OCI-LY7 (cell line): ENCODE measurements at regions not wholly inside any gene's neighbourhood (a gene's known extent, or its start where the extent isn't known, plus 50 kb on each side); places are given as distances from the start of the nearest gene placed in this dataset.

ENCODE experiments used
- BruUV-seq: library from RNA; stranded (reverse); fragments of 400-500 nt; replicated peaks from 2 replicates; lab custom pipeline; 2021; lab: Mats Ljungman, UMichigan
- CTCF ChIA-PET: fragments of 300-600 bp; sonication (Branson Sonifier 250); formaldehyde crosslinking; loops from one replicate; lab custom pipeline; 2022; ENCODE audit warnings: antibody characterized with exemption; ENCODE audit not compliant: unreplicated experiment; lab: Charles Lee
- POLR2A ChIA-PET: fragments of 300-600 bp; sonication (Branson Sonifier 250); formaldehyde crosslinking; loops from one replicate; lab custom pipeline; 2022; ENCODE audit warnings: antibody characterized with exemption; lab: Charles Lee
- DNase-seq: peaks from one replicate; pipeline ENCODE4 v3.0.0-alpha.2; 2015; ENCODE audit warnings: low spot score
- H2AFZ ChIP-seq: fragments of 200-600 bp; sonication (generic), shearing (Covaris generic); 2 replicates; pipeline ENCODE4 v1.6.1; 2014; ENCODE audit warnings: mild to moderate bottlenecking, antibody characterized with exemption, low read length, moderate library complexity
- H3K27ac ChIP-seq: fragments of 200-600 bp; sonication (generic); 2 replicates; pipeline ENCODE4 v1.5.1; 2014; ENCODE audit warnings: mixed run types, low read depth, mild to moderate bottlenecking, moderate library complexity, low read length, inconsistent platforms; ENCODE audit not compliant: poor library complexity, severe bottlenecking
- H3K36me3 ChIP-seq: fragments of 200-600 bp; sonication (generic); 2 replicates; pipeline ENCODE4 v1.6.1; 2014; ENCODE audit warnings: mild to moderate bottlenecking, antibody characterized with exemption, low read length, moderate library complexity, mixed read lengths; ENCODE audit not compliant: insufficient read depth
- H3K4me1 ChIP-seq: fragments of 200-600 bp; sonication (generic); 2 replicates; pipeline ENCODE4 v1.5.1; 2014; ENCODE audit warnings: mild to moderate bottlenecking, low read length; ENCODE audit not compliant: insufficient read depth, poor library complexity, severe bottlenecking
- H3K4me2 ChIP-seq: fragments of 200-600 bp; sonication (generic); 2 replicates; pipeline ENCODE4 v1.6.1; 2014; ENCODE audit warnings: mild to moderate bottlenecking, low read length
- H3K4me3 ChIP-seq: fragments of 200-600 bp; sonication (generic); 2 replicates; pipeline ENCODE4 v1.5.1; 2014; ENCODE audit warnings: mild to moderate bottlenecking, low read depth, low read length; ENCODE audit not compliant: poor library complexity, severe bottlenecking
- H3K79me2 ChIP-seq: fragments of 200-600 bp; sonication (generic); 2 replicates; pipeline ENCODE4 v1.6.1; 2016; ENCODE audit warnings: low read depth, mild to moderate bottlenecking, low read length, moderate library complexity, mixed read lengths; ENCODE audit not compliant: insufficient read depth
- H3K9me2 ChIP-seq: fragments of 200-600 bp; sonication (generic); 2 replicates; pipeline ENCODE4 v1.6.1; 2016; ENCODE audit warnings: mild to moderate bottlenecking, low read length, mixed read lengths; ENCODE audit not compliant: insufficient read depth
- H3K9me3 ChIP-seq: fragments of 200-600 bp; sonication (generic); 2 replicates; pipeline ENCODE4 v1.6.1; 2014; ENCODE audit warnings: mild to moderate bottlenecking, mixed run types, low read length, mixed read lengths
- H4K20me1 ChIP-seq: fragments of 200-600 bp; sonication (generic); 2 replicates; pipeline ENCODE4 v1.6.1; 2014; ENCODE audit warnings: mild to moderate bottlenecking, antibody characterized with exemption, low read length, moderate library complexity, mixed read lengths; ENCODE audit not compliant: insufficient read depth
- CTCF ChIP-seq: fragments of 200-600 bp; sonication (generic); conservative IDR thresholded peaks from 2 replicates; pipeline ENCODE4 v1.5.1; 2014; ENCODE audit warnings: mild to moderate bottlenecking, antibody characterized with exemption, low read length, moderate library complexity, mixed read lengths
- EZH2phosphoT487 ChIP-seq: fragments of 200-600 bp; sonication (generic); IDR thresholded peaks from 2 replicates; pipeline ENCODE4 v1.6.1; 2018; ENCODE audit warnings: low read depth, borderline replicate concordance, mild to moderate bottlenecking, mixed run types, antibody characterized with exemption, low read length, moderate library complexity, mixed read lengths
- intact Hi-C: fragments of 100-400 bp; cut with micrococcal nuclease; formaldehyde crosslinking; loops from one replicate; pipeline ENCODE4 v1.10.0; 2022; ENCODE audit not compliant: unreplicated experiment

- Histone ChIP-seq H3K4me2 (no peak overlapping the region), H3K4me1 (no peaks in the 10 kb centered on the region), H2AFZ (no peak overlapping the region), H3K79me2 (no peaks in the 10 kb centered on the region), H3K27ac (no peak overlapping the region), H3K4me3 (no peak overlapping the region), H3K9me2 (no peaks in the 10 kb centered on the region), H3K36me3 (no peaks in the 10 kb centered on the region), H4K20me1 (no peaks in the 10 kb centered on the region), H3K9me3 (no peaks in the 10 kb centered on the region)
- TF ChIP-seq CTCF (no peak), EZH2phosphoT487 (no peak)
- ChIA-PET POLR2A (no interaction called here), CTCF (no interaction called here)
- intact Hi-C loops = no loop called here
- no TSS peak for BruUV-seq
- DNase-seq = no peak
Observed at GRCh38 chrX:68950937-68951336, 122.1 kb downstream of the EFNB1 start.

- no peak overlapping the region for H2AFZ ChIP-seq
- intact Hi-C loops = no loop called here
- H3K36me3 ChIP-seq = no peaks in the 10 kb centered on the region
- H3K4me1 ChIP-seq = no peaks in the 10 kb centered on the region
- POLR2A ChIA-PET = no interaction called here
- no TSS peak for BruUV-seq
- CTCF ChIA-PET = no interaction called here
- no peaks in the 10 kb centered on the region for H4K20me1 ChIP-seq
- H3K4me3 ChIP-seq = no peak overlapping the region
- H3K9me3 ChIP-seq = no peaks in the 10 kb centered on the region
- H3K4me2 ChIP-seq = no peak overlapping the region
- H3K27ac ChIP-seq = no peak overlapping the region
- no peak for DNase-seq
- no peaks in the 10 kb centered on the region for H3K79me2 ChIP-seq
- H3K9me2 ChIP-seq = no peaks in the 10 kb centered on the region
- TF ChIP-seq CTCF (no peak), EZH2phosphoT487 (no peak)
Observed at GRCh38 chrX:68947882-68948605, 119.2 kb downstream of the EFNB1 start.

- ChIA-PET CTCF (no interaction called here), POLR2A (no interaction called here)
- H3K4me2 ChIP-seq = no peak overlapping the region
- no peaks in the 10 kb centered on the region for H3K9me3 ChIP-seq
- no peak overlapping the region for H3K4me3 ChIP-seq
- no peaks in the 10 kb centered on the region for H3K79me2 ChIP-seq
- H3K4me1 ChIP-seq = no peaks in the 10 kb centered on the region
- 0 out of 2 replicates have a peak, but pooled peaks have one; percentile 19 for TF ChIP-seq CTCF
- TF ChIP-seq EZH2phosphoT487 = no peak
- no peaks in the 10 kb centered on the region for H3K9me2 ChIP-seq
- H3K27ac ChIP-seq = no peak overlapping the region
- intact Hi-C loops = no loop called here
- BruUV-seq = no TSS peak
- H3K36me3 ChIP-seq = no peaks in the 10 kb centered on the region
- H2AFZ ChIP-seq = no peak overlapping the region
- DNase-seq = no peak
- no peaks in the 10 kb centered on the region for H4K20me1 ChIP-seq
Observed at GRCh38 chrX:68945603-68946228, 116.9 kb downstream of the EFNB1 start.
